ENCODE measurements at regions not wholly inside any gene's neighbourhood (a gene's known extent, or its start where the extent isn't known, plus 50 kb on each side); places are given as distances from the start of the nearest gene placed in this dataset.

GRCh38 chr6:11398451-11399326 lies 138.9 kb upstream of the TMEM170B start:
- 69 to 71% methylated on average over 6 of the region's 6 CpGs for WGBS, 2 donors
- TF ChIP-seq POLR2A (IDR thresholded peaks at IDR 0.05): no peak
- DNase-seq (ENCODE audit: low spot score in 2 of 2): no peak
- H3K4me3 ChIP-seq (ENCODE audit: low read depth, poor library complexity, severe bottlenecking): no peak overlapping the region
- intact Hi-C loops (cut with DNase I; ENCODE audit: low total_unique reads): no loop called here

DNA sequence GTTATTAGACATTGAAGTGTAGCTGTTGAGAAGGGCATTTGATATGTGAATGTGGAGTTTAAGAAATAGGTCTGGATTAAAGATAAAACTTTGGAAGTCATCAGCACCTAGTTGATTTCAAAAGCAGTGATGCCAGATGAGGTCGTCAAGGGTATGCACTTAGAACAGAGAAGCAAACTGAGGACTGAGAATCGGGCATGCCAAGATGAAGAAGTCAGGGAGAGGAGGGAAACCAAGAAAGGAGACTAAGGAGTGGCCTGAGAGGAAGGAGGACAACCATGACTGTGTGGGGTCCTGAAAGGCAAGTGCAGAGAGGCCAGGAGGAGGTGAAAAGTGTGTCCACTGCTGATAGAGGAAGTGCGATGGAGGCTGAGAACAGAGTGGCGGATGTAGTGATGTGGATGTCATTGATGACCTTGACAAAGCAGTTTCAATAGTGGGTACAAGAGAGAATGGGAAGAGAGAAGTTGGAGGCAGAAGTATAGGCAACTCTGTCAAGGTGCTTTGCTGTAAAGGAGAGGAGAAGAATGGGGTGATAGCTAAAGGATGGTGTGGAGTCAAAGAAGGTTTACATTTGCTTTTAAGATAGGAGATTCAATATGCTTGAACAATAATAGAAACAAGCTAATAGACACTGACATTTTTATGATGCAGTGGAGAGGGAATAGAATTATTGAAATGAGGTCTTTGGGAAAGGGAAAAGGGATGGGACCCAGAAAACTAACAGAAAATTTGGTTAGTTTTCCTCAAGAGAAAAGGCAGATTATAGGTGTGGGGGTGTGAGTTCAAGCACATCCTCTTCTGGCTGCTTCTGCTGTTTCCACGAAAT lies 139.7 kb upstream of the TMEM170B start:
- TF ChIP-seq CTCF (IDR thresholded peaks at IDR 0.05) (no peak), POLR2A (IDR thresholded peaks at IDR 0.05) (no peak)
- no peak for DNase-seq (ENCODE audit: low spot score in 2 of 2)
- no peak overlapping the region for H3K4me3 ChIP-seq (ENCODE audit: low read depth, poor library complexity, severe bottlenecking)
- intact Hi-C loops (cut with DNase I; ENCODE audit: low total_unique reads): no loop called here
- WGBS, 2 donors: 90 to 93% methylated on average over 5 of the region's 5 CpGs

GRCh38 chr6:11396860-11397259 lies 140.7 kb upstream of the TMEM170B start:
- DNase-seq (ENCODE audit: low spot score in 2 of 2): no peak
- intact Hi-C loops (cut with DNase I; ENCODE audit: low total_unique reads): no loop called here
- no peak for TF ChIP-seq POLR2A (IDR thresholded peaks at IDR 0.05)
- TF ChIP-seq CTCF (IDR thresholded peaks at IDR 0.05): no peak
- WGBS, 2 donors: 95 to 97% methylated on average over 3 of the region's 3 CpGs
- no peak overlapping the region for H3K4me3 ChIP-seq (ENCODE audit: low read depth, poor library complexity, severe bottlenecking)

DNA sequence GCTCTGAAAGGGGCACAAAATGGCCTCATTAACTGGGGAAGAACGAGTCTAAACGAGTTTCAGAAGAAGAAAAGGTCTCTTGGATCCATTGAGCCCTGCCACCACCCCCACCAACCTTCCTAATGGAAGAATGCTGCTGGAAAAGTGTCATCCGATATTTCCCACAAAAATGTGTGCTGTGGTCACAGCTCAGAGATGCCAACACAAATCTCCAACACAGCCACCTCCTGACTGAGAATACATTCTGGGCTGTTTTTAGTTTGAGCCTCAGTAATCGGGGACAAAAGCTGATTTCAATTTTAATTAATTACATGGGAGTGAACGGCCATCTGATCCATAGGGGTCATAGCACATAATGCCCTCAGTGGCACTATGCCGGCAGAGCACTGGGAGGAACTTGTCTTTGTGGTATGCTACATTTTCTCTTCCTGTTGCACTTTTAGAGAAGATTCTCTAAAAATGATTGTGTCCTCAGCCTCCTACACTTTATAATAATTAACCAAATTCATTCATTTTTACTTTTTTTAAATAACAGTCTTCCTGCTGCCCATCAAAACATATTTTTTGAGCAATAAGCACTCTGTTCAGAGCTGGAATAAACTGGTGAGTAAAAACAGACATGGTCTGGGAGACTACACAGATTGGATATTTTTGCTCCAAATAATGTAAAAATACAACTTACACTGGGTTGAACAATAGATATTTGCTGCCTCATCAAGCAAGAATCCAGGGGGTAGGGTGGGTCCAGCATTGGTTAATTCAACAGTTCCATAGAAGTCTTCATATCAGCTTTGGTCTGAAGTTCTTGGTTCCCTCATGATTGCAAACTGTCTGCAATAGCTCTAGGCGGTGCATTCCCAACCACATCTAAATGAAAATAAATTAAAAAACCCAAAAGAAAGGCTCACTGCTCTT lies 143.6 kb upstream of the TMEM170B start:
- intact Hi-C loops (cut with DNase I; ENCODE audit: low total_unique reads): no loop called here
- TF ChIP-seq POLR2A (IDR thresholded peaks at IDR 0.05) (no peak), CTCF (IDR thresholded peaks at IDR 0.05) (no peak)
- H3K4me3 ChIP-seq (ENCODE audit: low read depth, poor library complexity, severe bottlenecking): no peak overlapping the region
- WGBS, 2 donors: 62% methylated on average over 7 of the region's 7 CpGs
- no peak for DNase-seq (ENCODE audit: low spot score in 2 of 2)

- DNase-seq (ENCODE audit: low spot score in 2 of 2): peak; percentile 48 to 82
- H3K4me3 ChIP-seq (ENCODE audit: low read depth, poor library complexity, severe bottlenecking): no peak overlapping the region
- 55 to 58% methylated on average over 11 of the region's 11 CpGs for WGBS, 2 donors
- TF ChIP-seq CTCF (IDR thresholded peaks at IDR 0.05): peak in 1 of 3 donors; percentile 36
- TF ChIP-seq POLR2A (IDR thresholded peaks at IDR 0.05): no peak
- intact Hi-C loops (cut with DNase I; ENCODE audit: low total_unique reads): no loop called here
Observed at GRCh38 chr6:11392778-11393507, 144.6 kb upstream of the TMEM170B start.

All from lower leg skin (tissue), 4 donors.